ENCODE measurements at regions not wholly inside any gene's neighbourhood (a gene's known extent, or its start where the extent isn't known, plus 50 kb on each side); places are given as distances from the start of the nearest gene placed in this dataset.
A peak's percentile ranks its signal among the peaks of the same experiment; 100 is the strongest.

GRCh38 chr13:58619396-58620113 is 988.0 kb downstream of the PCDH17 start:
- peak in 2 of 6 donors; percentile 23 to 59 for DNase-seq (ENCODE audit: low read depth in 4 of 6, low spot score in 6 of 6)
- Histone ChIP-seq H3K4me3 (ENCODE audit: low read depth, low read length) (no peak overlapping the region), H3K36me3 (ENCODE audit: control insufficient read depth, insufficient read depth, low read length) (no peaks in the 10 kb centered on the region), H3K9me3 (ENCODE audit: control insufficient read depth, insufficient read depth, low read length) (no peaks in the 10 kb centered on the region), H3K4me1 (ENCODE audit: control insufficient read depth, insufficient read depth, low read length) (no peaks in the 10 kb centered on the region), H3K27ac (ENCODE audit: low read depth, low read length) (no peak overlapping the region), H3K27me3 (ENCODE audit: control insufficient read depth, insufficient read depth, low read length) (no peaks in the 10 kb centered on the region)
- no CpG with 5 or more reads among the region's 5 CpGs for WGBS (ENCODE audit: insufficient coverage)

- Histone ChIP-seq H3K9me3 (ENCODE audit: control insufficient read depth, insufficient read depth, low read length) (no peaks in the 10 kb centered on the region), H3K4me3 (ENCODE audit: low read depth, low read length) (no peak overlapping the region), H3K27ac (ENCODE audit: low read depth, low read length) (no peak overlapping the region), H3K27me3 (ENCODE audit: control insufficient read depth, insufficient read depth, low read length) (no peaks in the 10 kb centered on the region), H3K4me1 (ENCODE audit: control insufficient read depth, insufficient read depth, low read length) (no peaks in the 10 kb centered on the region), H3K36me3 (ENCODE audit: control insufficient read depth, insufficient read depth, low read length) (no peaks in the 10 kb centered on the region)
- WGBS (ENCODE audit: insufficient coverage) = 45% methylated on average over 2 of the region's 2 CpGs
- DNase-seq (ENCODE audit: low read depth in 4 of 6, low spot score in 6 of 6) = peak in 2 of 6 donors; percentile 30 to 64
Observed at GRCh38 chr13:58620176-58620575, 988.6 kb downstream of the PCDH17 start.

GRCh38 chr13:58625703-58626389 is 994.3 kb downstream of the PCDH17 start:
- Histone ChIP-seq H3K4me1 (ENCODE audit: control insufficient read depth, insufficient read depth, low read length) (no peaks in the 10 kb centered on the region), H3K9me3 (ENCODE audit: control insufficient read depth, insufficient read depth, low read length) (peaks cover 1% of the 10 kb centered on the region), H3K36me3 (ENCODE audit: control insufficient read depth, insufficient read depth, low read length) (no peaks in the 10 kb centered on the region), H3K27ac (ENCODE audit: low read depth, low read length) (no peak overlapping the region), H3K27me3 (ENCODE audit: control insufficient read depth, insufficient read depth, low read length) (no peaks in the 10 kb centered on the region), H3K4me3 (ENCODE audit: low read depth, low read length) (no peak overlapping the region)
- no peak for DNase-seq (ENCODE audit: low read depth in 4 of 6, low spot score in 6 of 6)
- WGBS (ENCODE audit: insufficient coverage) = 89% methylated on average over 2 of the region's 3 CpGs

GRCh38 chr13:58630794-58631193 is 999.2 kb downstream of the PCDH17 start:
- Histone ChIP-seq H3K27ac (ENCODE audit: low read depth, low read length) (no peak overlapping the region), H3K27me3 (ENCODE audit: control insufficient read depth, insufficient read depth, low read length) (no peaks in the 10 kb centered on the region), H3K36me3 (ENCODE audit: control insufficient read depth, insufficient read depth, low read length) (no peaks in the 10 kb centered on the region), H3K4me1 (ENCODE audit: control insufficient read depth, insufficient read depth, low read length) (no peaks in the 10 kb centered on the region), H3K4me3 (ENCODE audit: low read depth, low read length) (no peak overlapping the region), H3K9me3 (ENCODE audit: control insufficient read depth, insufficient read depth, low read length) (no peaks in the 10 kb centered on the region)
- no CpG with 5 or more reads among the region's 1 CpG for WGBS (ENCODE audit: insufficient coverage)
- DNase-seq (ENCODE audit: low read depth in 4 of 6, low spot score in 6 of 6) = no peak

GRCh38 chr13:58633226-58633625 is 1001.7 kb downstream of the PCDH17 start:
- no peak overlapping the region for H3K4me3 ChIP-seq (ENCODE audit: low read depth, low read length)
- H3K27ac ChIP-seq (ENCODE audit: low read depth, low read length) = no peak overlapping the region
- no peaks in the 10 kb centered on the region for H3K4me1 ChIP-seq (ENCODE audit: control insufficient read depth, insufficient read depth, low read length)
- 86% methylated on average over 1 of the region's 3 CpGs for WGBS (ENCODE audit: insufficient coverage)
- DNase-seq (ENCODE audit: low read depth in 4 of 6, low spot score in 6 of 6) = peak in 1 of 6 donors; percentile 52
- no peaks in the 10 kb centered on the region for H3K36me3 ChIP-seq (ENCODE audit: control insufficient read depth, insufficient read depth, low read length)
- H3K9me3 ChIP-seq (ENCODE audit: control insufficient read depth, insufficient read depth, low read length) = no peaks in the 10 kb centered on the region
- H3K27me3 ChIP-seq (ENCODE audit: control insufficient read depth, insufficient read depth, low read length) = no peaks in the 10 kb centered on the region

- WGBS (ENCODE audit: insufficient coverage) = no CpG with 5 or more reads among the region's 3 CpGs
Observed at GRCh38 chr13:58655086-58655485, 1023.5 kb downstream of the PCDH17 start.

GRCh38 chr13:58660826-58661225 is 1029.3 kb downstream of the PCDH17 start:
- no peak overlapping the region for H3K4me3 ChIP-seq (ENCODE audit: low read depth, low read length)
- no peak overlapping the region for H3K27ac ChIP-seq (ENCODE audit: low read depth, low read length)
- H3K4me1 ChIP-seq (ENCODE audit: control insufficient read depth, insufficient read depth, low read length) = no peaks in the 10 kb centered on the region
- H3K36me3 ChIP-seq (ENCODE audit: control insufficient read depth, insufficient read depth, low read length) = no peaks in the 10 kb centered on the region
- H3K9me3 ChIP-seq (ENCODE audit: control insufficient read depth, insufficient read depth, low read length) = no peaks in the 10 kb centered on the region
- no peak for DNase-seq (ENCODE audit: low read depth in 4 of 6, low spot score in 6 of 6)
- H3K27me3 ChIP-seq (ENCODE audit: control insufficient read depth, insufficient read depth, low read length) = no peaks in the 10 kb centered on the region

More at GRCh38 chr13:58655086-58655485, 1023.5 kb downstream of the PCDH17 start:
- Histone ChIP-seq H3K4me3 (ENCODE audit: low read depth, low read length) (no peak overlapping the region), H3K4me1 (ENCODE audit: control insufficient read depth, insufficient read depth, low read length) (no peaks in the 10 kb centered on the region), H3K27ac (ENCODE audit: low read depth, low read length) (no peak overlapping the region), H3K36me3 (ENCODE audit: control insufficient read depth, insufficient read depth, low read length) (no peaks in the 10 kb centered on the region), H3K27me3 (ENCODE audit: control insufficient read depth, insufficient read depth, low read length) (no peaks in the 10 kb centered on the region), H3K9me3 (ENCODE audit: control insufficient read depth, insufficient read depth, low read length) (no peaks in the 10 kb centered on the region)
- peak in 2 of 6 donors; percentile 0 to 39 for DNase-seq (ENCODE audit: low read depth in 4 of 6, low spot score in 6 of 6)

- H3K27me3 ChIP-seq (ENCODE audit: control insufficient read depth, insufficient read depth, low read length) = no peaks in the 10 kb centered on the region
- H3K9me3 ChIP-seq (ENCODE audit: control insufficient read depth, insufficient read depth, low read length) = no peaks in the 10 kb centered on the region
- no peaks in the 10 kb centered on the region for H3K36me3 ChIP-seq (ENCODE audit: control insufficient read depth, insufficient read depth, low read length)
- no CpG with 5 or more reads among the region's 1 CpG for WGBS (ENCODE audit: insufficient coverage)
- no peak overlapping the region for H3K27ac ChIP-seq (ENCODE audit: low read depth, low read length)
- DNase-seq (ENCODE audit: low read depth in 4 of 6, low spot score in 6 of 6) = peak in 2 of 6 donors; percentile 12 to 84
- no peak overlapping the region for H3K4me3 ChIP-seq (ENCODE audit: low read depth, low read length)
- no peaks in the 10 kb centered on the region for H3K4me1 ChIP-seq (ENCODE audit: control insufficient read depth, insufficient read depth, low read length)
Observed at GRCh38 chr13:58666331-58666730, 1034.8 kb downstream of the PCDH17 start.

GRCh38 chr13:58667096-58667495 is 1035.6 kb downstream of the PCDH17 start:
- DNase-seq (ENCODE audit: low read depth in 4 of 6, low spot score in 6 of 6) = no peak
- Histone ChIP-seq H3K27me3 (ENCODE audit: control insufficient read depth, insufficient read depth, low read length) (no peaks in the 10 kb centered on the region), H3K4me1 (ENCODE audit: control insufficient read depth, insufficient read depth, low read length) (no peaks in the 10 kb centered on the region), H3K9me3 (ENCODE audit: control insufficient read depth, insufficient read depth, low read length) (no peaks in the 10 kb centered on the region), H3K4me3 (ENCODE audit: low read depth, low read length) (no peak overlapping the region), H3K27ac (ENCODE audit: low read depth, low read length) (no peak overlapping the region), H3K36me3 (ENCODE audit: control insufficient read depth, insufficient read depth, low read length) (no peaks in the 10 kb centered on the region)
- no CpG with 5 or more reads among the region's 2 CpGs for WGBS (ENCODE audit: insufficient coverage)

- no peak for DNase-seq (ENCODE audit: low read depth in 4 of 6, low spot score in 6 of 6)
- WGBS (ENCODE audit: insufficient coverage) = no CpG with 5 or more reads among the region's 4 CpGs
- H3K36me3 ChIP-seq (ENCODE audit: control insufficient read depth, insufficient read depth, low read length) = no peaks in the 10 kb centered on the region
- H3K4me1 ChIP-seq (ENCODE audit: control insufficient read depth, insufficient read depth, low read length) = no peaks in the 10 kb centered on the region
- H3K27ac ChIP-seq (ENCODE audit: low read depth, low read length) = no peak overlapping the region
- no peaks in the 10 kb centered on the region for H3K9me3 ChIP-seq (ENCODE audit: control insufficient read depth, insufficient read depth, low read length)
- no peaks in the 10 kb centered on the region for H3K27me3 ChIP-seq (ENCODE audit: control insufficient read depth, insufficient read depth, low read length)
- no peak overlapping the region for H3K4me3 ChIP-seq (ENCODE audit: low read depth, low read length)
Observed at GRCh38 chr13:58680115-58680514, 1048.6 kb downstream of the PCDH17 start.

All from spinal cord (tissue), 9 donors.